Erythroblast (primary cell): ENCODE measurements at regions not wholly inside any gene's neighbourhood (a gene's known extent, or its start where the extent isn't known, plus 50 kb on each side); places are given as distances from the start of the nearest gene placed in this dataset.

Source experiments
- GATA1 ChIP-seq: IDR thresholded peaks from 2 replicates; pipeline ENCODE4 v1.6.1; 2011; ENCODE audit warnings: low read depth, mild to moderate bottlenecking, control low read depth, low read length, moderate library complexity
- POLR2A ChIP-seq: IDR thresholded peaks from 2 replicates; pipeline ENCODE4 v1.6.1; 2011; ENCODE audit warnings: mild to moderate bottlenecking, low read length

GRCh38 chr10:107806026-107806425, 641.5 kb upstream of the SORCS1 start:
- TF ChIP-seq POLR2A: no peak
- TF ChIP-seq GATA1: no peak
